ENCODE measurements at regions not wholly inside any gene's neighbourhood (a gene's known extent, or its start where the extent isn't known, plus 50 kb on each side); places are given as distances from the start of the nearest gene placed in this dataset.

DNA sequence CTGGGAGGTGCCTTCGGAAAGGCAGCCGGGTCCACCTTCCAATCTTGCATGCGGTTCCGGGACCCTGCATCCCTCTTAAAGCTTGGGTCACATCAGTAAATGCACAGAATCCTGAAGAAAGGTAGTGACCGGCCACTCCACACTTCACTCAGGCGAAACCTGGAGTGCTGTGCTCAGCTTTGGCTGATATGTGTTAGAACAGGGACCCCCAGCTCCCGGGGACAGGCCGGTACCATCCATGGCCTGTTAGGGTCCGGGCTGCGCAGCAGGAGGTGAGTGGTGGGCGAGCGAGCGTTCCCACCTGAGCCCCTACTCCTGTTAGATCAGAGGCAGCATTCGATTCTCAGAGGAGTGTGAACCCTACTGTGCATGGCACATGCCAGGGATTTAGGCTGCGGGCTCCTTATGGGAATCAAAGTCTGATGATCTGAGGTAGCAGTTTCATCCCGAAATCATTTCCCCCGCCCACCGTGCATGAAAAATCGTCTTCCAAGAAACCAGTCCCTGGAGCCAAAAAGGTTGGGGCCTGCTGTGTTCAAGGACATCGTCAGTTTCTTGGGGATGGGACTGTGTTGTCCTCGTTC, 143.0 kb downstream of the ERMARD start:
- no peak overlapping the region for H4K91ac ChIP-seq (replicated peaks; ENCODE audit: insufficient read length, low read length)
- no peaks in the 10 kb centered on the region for H3K4me1 ChIP-seq (replicated peaks in 1 of 4; ENCODE audit: control insufficient read depth in 3 of 4, insufficient read depth in 4 of 4, low read length in 3 of 4)
- POLR2A ChIA-PET (ENCODE audit: partially characterized antibody): no interaction called here
- H2AFZ ChIP-seq (ENCODE audit: low read length): no peak overlapping the region
- 92% methylated on average over 20 of the region's 21 CpGs; no CpG with 5 or more reads in 1 of the 2 experiments for WGBS, 2 experiments (ENCODE audit: extremely low coverage in 1 of 2, insufficient coverage in 1 of 2, insufficient read length in 1 of 2, insufficient replicate concordance in 2 of 2, low coverage in 1 of 2, low lambda C conversion rate in 2 of 2, missing lambda C conversion rate in 1 of 2)
- no peak overlapping the region for H2BK5ac ChIP-seq (ENCODE audit: low read depth, low read length)
- H3K14ac ChIP-seq (ENCODE audit: insufficient read length): no peak overlapping the region
- no peak overlapping the region for H3K18ac ChIP-seq (ENCODE audit: extremely low read depth, low read length)
- no peak overlapping the region for H3K4ac ChIP-seq (replicated peaks; ENCODE audit: insufficient read length, low read depth, low read length)
- H3K9ac ChIP-seq (replicated peaks in 1 of 4; ENCODE audit: extremely low read depth in 1 of 4, low read depth in 3 of 4, low read length in 3 of 4): no peak overlapping the region
- CTCF ChIA-PET (ENCODE audit: partially characterized antibody): no interaction called here
- no peak overlapping the region for H3K4me2 ChIP-seq (ENCODE audit: insufficient read depth in 1 of 2, low read depth in 2 of 2, low read length in 2 of 2)
- H3K9me3 ChIP-seq (ENCODE audit: insufficient read depth in 2 of 2, low read depth in 1 of 2, low read length in 1 of 2): peaks cover 18 to 19% of the 10 kb centered on the region in 2 experiments; a peak in 3 of 4 replicates
- no peak overlapping the region for H3K27ac ChIP-seq (ENCODE audit: low read depth, low read length)
- no peak overlapping the region for H3K4me3 ChIP-seq (ENCODE audit: extremely low read depth in 1 of 4, insufficient read depth in 2 of 4, low read depth in 3 of 4, low read length in 4 of 4)
- FAIRE-seq (no peak), DNase-seq (ENCODE audit: low read depth in 1 of 2, low spot score in 2 of 2) (no peak)
- no peak overlapping the region for H2AK5ac ChIP-seq (ENCODE audit: low read depth, low read length)
- peaks cover 2% of the 10 kb centered on the region; the same call in 1 of the 2 replicates for H3K23me2 ChIP-seq (ENCODE audit: low read depth, low read length)
- H2BK20ac ChIP-seq (ENCODE audit: low read length): no peak overlapping the region
- H3K79me1 ChIP-seq (ENCODE audit: low read depth, low read length): no peaks in the 10 kb centered on the region
- H4K5ac ChIP-seq (ENCODE audit: insufficient read length, low read depth, low read length): no peak overlapping the region
- H2BK12ac ChIP-seq (ENCODE audit: low read depth, low read length): no peak overlapping the region
- H3K79me2 ChIP-seq (ENCODE audit: control insufficient read depth in 1 of 2, insufficient read depth in 2 of 2, low read length in 2 of 2): no peaks in the 10 kb centered on the region
- H4K8ac ChIP-seq (ENCODE audit: extremely low read depth, insufficient read depth, low read length): no peak overlapping the region
- no peak overlapping the region for H3K23ac ChIP-seq (ENCODE audit: insufficient read length)
- H3K27me3 ChIP-seq (replicated peaks in 1 of 4; ENCODE audit: control insufficient read depth in 3 of 4, extremely low read depth in 1 of 4, insufficient read depth in 3 of 4, low read length in 3 of 4): no peaks in the 10 kb centered on the region
- no peak overlapping the region for H2BK15ac ChIP-seq (ENCODE audit: low read length)
- H3K56ac ChIP-seq (replicated peaks; ENCODE audit: insufficient read length, low read depth, low read length): no peak overlapping the region
- H3K36me3 ChIP-seq (ENCODE audit: control insufficient read depth in 2 of 4, insufficient read depth in 4 of 4, low read length in 3 of 4): no peaks in the 10 kb centered on the region
- peaks cover 0 to 2% of the 10 kb centered on the region in 2 experiments for H4K20me1 ChIP-seq (replicated peaks in 1 of 2; ENCODE audit: control insufficient read depth in 1 of 2, insufficient read depth in 2 of 2, low read length in 2 of 2)
- no peak overlapping the region for H2BK120ac ChIP-seq (replicated peaks; ENCODE audit: low read depth, low read length)
- TF ChIP-seq SP4 (IDR thresholded peaks at IDR 0.05; ENCODE audit: low read length) (no peak), SIN3A (conservative IDR thresholded peaks at IDR 0.05 in 1 of 2, IDR thresholded peaks at IDR 0.05 in 1 of 2; ENCODE audit: low read depth in 1 of 2, low read length in 2 of 2) (no peak), ZNF274 (IDR thresholded peaks at IDR 0.05; ENCODE audit: borderline replicate concordance, extremely low read depth, low read length) (no peak), NRF1 (IDR thresholded peaks at IDR 0.05; ENCODE audit: low read depth, low read length) (no peak), PHF8 (conservative IDR thresholded peaks at IDR 0.05; ENCODE audit: low read depth, low read length) (no peak), EGR1 (IDR thresholded peaks at IDR 0.05; ENCODE audit: borderline replicate concordance, low read depth, low read length) (no peak), RAD21 (IDR thresholded peaks at IDR 0.05 in 1 of 2, conservative IDR thresholded peaks at IDR 0.05 in 1 of 2; ENCODE audit: low read depth in 2 of 2, low read length in 2 of 2) (no peak), TBP (IDR thresholded peaks at IDR 0.05; ENCODE audit: low read depth, low read length) (no peak), CBX5 (IDR thresholded peaks at IDR 0.05; ENCODE audit: low read depth, low read length) (no peak), BRCA1 (IDR thresholded peaks at IDR 0.05; ENCODE audit: low read depth, low read length) (no peak), GABPA (IDR thresholded peaks at IDR 0.05; ENCODE audit: borderline replicate concordance, insufficient read depth, low read length) (no peak), BCL11A (IDR thresholded peaks at IDR 0.05; ENCODE audit: low read depth in 2 of 2, low read length in 2 of 2) (no peak), CREB1 (IDR thresholded peaks at IDR 0.05) (no peak), TAF7 (optimal IDR thresholded peaks at IDR 0.05; ENCODE audit: borderline replicate concordance, low read depth, low read length) (no peak)

Data from H1 (cell line).